Hypothalamus (tissue), 51 donors: ENCODE measurements at regions not wholly inside any gene's neighbourhood (a gene's known extent, or its start where the extent isn't known, plus 50 kb on each side); places are given as distances from the start of the nearest gene placed in this dataset.
A peak's percentile ranks its signal among the peaks of the same experiment; 100 is the strongest.

Experiments used
- DNase-seq, 51 donors: peaks; one replicate each; lab custom pipeline; 2025; lab: John Stamatoyannopoulos, UW

DNA sequence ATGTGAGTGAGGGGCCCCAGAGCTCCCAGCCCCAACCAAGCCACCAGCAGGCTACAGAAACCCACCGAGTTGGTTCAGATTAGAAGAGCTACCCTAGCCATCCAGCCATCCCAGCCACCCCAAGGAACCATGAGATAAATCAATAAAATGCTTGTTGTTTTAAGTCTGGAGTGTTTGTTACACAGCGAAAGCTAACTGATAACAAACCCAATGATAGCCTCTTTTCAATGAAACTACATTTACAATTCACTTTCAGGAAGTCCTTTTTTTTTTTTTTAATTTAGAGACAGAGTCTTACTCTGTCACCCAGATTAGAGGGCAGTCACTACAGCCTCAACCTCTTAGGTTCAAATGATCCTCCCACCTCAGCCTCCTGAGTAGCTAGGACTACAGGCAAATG lies 215.0 kb upstream of the ZFHX3 start:
- no peak for DNase-seq

DNA sequence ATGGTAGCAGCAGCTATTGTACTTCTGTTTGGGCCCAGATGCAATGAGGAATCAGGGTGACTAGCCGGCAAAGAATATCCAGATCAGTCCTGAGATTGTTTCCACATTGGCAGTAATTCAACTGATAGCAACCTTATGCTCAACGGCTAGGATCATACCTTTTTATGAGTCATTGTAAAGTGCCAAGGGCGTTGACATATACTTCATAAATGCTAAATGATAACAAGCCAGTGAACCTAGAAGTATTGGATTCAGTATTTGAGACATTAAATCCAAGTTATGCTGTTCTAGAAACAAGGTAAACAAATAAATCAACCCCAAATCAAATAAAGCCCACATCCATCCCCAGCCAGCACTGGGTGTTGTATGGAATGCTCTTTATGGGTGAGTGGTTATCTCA lies 207.1 kb upstream of the ZFHX3 start:
- DNase-seq = no peak

DNA sequence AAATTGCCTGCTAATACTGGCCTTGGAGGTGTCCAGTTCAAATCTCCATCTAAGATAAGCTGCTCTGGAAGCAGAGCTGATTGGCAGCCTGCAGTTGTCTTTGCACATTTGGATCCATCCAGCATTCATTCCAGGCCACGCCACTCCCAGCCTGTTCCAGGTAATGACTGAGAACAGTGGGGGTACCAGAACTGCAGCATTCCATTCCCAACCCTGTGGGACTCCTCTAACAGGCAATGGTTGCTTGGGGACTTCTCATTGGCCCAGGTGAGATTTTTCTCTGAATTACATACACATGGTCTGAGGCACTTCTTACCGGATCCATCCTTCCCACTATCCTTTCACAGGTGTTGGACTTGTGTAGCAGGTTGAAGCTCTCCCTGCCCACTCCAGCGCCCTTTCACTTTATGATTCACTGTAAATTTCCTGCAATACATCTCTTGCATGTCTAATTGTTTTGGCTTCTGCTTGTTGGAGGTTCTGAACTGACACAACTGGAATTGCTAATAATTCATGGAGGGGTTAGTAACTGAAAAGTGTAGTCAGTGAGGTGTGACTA lies 206.1 kb upstream of the ZFHX3 start:
- no peak for DNase-seq

DNA sequence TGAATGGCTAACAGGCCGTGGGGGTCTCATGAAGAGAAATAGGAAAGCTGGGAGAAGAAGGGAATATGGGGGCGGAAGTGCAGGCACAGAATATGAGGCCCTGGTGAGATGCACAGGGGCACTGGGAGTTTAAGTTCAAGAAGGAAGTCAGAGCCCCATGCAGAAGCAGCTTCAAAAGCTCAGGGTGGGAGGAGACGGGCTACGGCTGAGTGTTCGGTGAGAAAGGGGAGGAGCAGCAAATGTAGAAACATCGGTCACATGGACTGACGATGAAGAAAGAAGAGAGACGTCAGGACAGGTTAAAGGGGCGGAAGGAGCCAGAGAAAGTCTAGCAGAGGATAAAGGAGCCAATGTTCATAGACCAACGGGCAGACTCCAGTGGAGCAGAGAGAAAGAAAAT lies 204.5 kb upstream of the ZFHX3 start:
- DNase-seq = no peak

DNA sequence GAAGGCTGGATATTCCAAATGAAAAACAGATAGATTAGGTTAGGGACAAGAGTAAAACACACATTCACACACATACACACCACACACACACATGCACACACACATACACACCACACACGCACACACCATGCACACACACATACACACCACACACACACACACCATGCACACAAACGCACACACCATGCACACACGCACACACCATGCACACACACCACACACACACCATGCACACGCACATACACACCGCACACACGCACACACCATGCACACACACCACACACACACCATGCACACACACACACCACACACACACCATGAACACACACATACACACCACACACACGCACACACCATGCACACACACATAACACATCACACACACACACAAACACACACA lies 203.7 kb upstream of the ZFHX3 start:
- no peak for DNase-seq

DNA sequence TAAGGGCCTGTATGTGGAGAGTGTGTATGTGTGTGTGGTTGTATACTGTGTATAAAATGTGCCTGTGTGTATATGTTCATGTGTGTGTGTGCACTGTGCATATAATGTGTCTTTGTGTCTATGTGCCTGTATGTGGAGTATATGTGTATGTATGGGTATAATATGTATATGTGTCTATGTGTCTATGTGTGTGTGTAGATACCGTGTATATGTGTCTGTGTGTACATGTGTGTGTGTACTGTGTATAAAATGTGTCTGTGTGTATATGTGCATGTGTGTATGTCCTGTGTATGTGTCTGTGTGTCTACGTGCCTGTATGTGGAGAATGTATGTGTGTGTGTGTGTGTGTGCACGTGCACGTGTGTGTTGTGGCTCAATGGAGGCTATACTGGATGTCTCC lies 200.4 kb upstream of the ZFHX3 start:
- no peak for DNase-seq

DNA sequence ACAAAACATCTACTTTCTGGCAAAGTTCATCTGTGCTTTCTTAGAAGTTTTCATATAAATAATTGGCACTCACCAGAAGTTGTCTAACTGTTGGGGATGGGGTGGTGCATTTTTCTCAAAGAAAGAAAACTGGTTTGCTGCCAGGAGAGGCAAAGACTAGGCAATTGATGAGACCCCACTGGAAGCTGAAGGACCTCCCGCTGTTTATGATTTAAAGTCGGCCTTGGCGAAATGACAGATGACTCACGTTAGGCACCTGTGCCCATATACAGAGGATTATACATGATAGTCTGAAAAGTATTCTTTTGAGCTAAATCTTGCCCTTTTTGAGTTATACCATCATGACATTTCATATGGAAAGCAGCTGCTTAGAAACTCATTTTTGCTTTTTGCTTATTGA lies 193.0 kb upstream of the ZFHX3 start:
- DNase-seq = no peak

DNA sequence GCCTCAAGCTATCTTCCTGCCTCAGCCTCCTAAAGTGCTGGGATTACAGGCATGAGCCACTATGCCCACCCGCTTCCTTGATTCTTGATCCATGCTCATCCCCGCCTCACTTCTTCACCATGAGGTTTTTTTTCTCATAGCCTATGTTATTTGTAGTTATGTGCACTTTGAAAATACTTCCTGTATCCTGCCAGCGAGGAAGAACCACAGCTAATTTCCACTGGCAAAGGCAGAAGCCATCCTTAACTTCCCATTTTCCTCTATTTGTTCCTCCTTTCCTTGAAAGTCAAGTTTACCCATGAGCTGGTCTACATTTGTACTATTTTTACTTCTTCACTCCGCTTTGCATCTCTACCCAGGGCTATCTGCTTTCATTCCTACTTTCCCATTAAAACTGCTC lies 189.7 kb upstream of the ZFHX3 start:
- DNase-seq = no peak

DNA sequence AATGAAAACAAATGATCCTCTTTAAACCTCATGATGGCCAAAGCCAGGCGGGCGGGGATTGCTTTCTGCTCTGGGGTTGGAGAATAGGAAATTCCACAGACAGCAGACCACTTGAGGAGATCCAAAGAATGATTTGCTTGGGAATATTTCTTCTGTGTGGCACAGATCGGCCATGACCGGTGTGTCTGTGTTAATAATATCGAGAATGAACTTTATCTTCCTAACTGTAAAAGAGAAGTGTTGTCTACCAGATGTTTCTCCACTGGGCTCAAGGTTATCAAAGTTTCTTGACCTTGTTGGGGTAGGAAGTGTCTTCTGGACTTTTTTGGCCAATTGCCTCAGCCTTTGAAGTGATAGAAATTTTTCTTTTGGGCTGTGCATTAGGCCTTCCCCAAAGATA lies 186.6 kb upstream of the ZFHX3 start:
- no peak for DNase-seq

DNA sequence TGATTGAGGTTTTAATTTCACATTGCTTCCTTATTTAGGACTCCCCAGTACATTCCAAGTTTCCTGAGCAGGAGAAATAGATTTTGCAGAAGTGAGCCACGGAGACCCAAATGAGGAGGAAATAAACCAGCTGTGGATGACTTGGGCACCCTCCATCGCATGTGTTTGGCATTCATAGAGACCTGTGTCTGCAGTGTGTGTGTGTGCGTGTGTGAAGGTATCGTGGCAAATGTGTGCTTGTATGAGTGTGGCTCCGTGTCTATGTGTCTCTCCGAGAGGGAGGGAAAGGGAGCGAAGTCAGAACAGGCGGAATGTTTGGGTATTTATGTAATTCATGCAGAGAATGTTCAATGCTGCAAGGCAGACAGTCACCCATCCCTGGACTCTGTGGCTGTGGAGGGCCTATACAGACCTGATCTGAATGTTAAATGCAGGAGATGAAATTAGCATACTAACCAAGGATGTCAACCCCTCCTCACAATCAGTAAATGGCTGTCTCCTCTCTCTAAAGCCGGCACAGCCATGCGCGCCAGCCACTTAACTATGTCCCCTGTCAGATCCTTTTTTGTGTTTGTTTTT lies 186.0 kb upstream of the ZFHX3 start:
- DNase-seq = peak in 4 of 51 donors; percentile 12 to 47 (median 17)

DNA sequence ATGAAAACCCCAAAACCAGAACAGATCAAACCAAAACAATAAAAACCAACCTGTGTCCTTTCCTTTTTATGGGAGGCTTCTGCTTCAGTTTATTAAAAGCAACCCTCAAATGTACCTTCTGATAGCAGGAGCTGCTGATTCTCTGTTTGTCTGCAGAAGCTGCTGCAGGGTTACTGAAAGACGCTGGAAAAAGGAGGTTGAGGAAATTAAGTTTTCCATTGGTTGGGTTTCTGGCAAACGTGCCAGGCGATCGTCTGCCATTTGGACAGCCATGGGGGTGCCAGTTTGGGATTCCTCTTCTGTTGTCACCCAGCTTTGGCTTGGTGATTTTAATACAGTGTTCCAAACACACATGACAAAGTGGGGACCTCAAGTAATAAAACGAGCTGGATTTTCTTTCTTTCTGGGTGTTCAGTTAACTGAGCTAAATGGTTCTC lies 185.4 kb upstream of the ZFHX3 start:
- DNase-seq = peak in 3 of 51 donors; percentile 2 to 14 (median 4)

DNA sequence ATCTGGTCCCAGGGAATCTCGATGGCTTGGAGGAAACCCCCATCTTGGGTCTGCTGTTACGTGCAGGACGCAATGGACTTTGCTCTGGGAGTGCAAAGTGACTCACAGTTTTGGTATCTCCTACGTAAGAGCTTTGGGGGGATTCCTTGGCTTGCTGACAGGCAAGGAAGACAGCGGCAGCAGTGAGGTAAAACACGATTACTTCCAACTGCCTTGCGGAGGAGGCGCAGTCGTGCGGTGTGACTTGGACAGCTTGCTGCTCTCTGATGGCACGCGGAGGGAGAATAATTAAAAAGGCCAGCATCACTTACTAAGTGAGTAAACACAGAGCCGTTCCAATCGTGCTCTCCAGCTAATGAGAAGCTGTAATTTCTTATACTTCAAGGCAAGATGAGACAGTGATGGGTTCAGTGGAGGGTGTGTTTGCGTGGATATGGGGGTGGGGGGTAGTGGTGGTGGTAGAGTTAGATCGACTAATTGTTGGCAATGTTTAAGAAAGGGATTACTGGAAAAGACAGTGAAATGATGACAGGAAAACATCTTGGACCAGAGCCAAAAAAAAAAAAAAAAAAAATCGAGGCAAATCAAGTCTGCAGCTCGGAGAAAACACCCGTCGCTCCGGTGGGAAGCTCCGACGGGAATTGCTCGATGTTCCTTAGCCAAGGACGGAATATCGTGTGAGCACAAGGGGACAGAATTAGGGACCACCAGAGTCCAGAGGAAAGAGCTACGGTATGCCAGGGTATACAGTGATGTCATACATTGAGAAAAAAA lies 184.8 kb upstream of the ZFHX3 start:
- DNase-seq = peak in 25 of 51 donors; percentile 7 to 63 (median 26)

DNA sequence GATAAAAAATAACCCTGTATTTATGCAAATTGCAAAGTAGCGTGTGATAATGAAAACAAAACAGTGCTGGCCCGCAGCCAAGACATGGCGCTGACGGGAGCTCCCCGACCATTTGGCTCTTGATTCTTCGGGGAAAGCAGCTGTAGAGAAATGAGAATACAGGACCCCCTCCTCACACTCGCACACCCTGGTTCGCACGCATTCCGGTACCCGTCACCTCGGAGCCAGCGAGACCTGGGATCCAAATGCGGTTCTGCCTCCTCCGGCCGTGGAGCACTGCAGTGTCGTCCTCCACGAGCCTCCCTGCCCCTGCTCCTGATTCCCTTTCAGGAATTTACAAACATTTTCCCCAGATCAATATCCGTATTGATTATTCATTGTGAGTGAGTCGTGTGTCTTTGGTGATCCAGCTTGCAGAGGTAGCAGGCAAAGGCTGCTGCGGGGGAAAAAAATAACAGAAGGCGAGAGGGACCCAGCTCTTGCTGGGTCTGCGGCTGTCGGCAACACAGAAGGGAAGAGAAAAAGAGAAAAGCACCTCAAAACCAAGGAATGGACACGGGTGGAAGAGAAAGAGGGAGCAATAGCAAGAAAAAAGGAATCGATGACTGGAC lies 184.1 kb upstream of the ZFHX3 start:
- DNase-seq = peak in 17 of 51 donors; percentile 5 to 54 (median 28)

DNA sequence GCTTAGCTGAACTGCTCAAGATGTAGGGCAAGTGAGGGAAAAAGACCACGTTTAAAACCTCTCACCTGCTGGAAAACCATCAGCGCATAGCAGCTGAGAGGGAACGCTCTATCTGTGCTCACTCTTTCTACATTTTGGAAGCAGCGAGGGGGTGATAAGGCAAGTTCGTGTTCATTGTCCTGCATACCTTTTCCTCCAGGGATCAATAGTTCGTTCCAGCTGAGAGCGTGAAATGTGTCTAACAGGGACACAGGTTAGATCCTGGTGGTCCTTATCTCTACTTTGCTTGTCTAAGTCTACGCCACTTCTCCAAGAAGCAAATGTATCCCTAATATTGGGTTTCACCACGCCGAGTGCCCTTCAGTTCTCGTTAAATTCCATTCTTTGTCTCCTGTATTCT lies 183.5 kb upstream of the ZFHX3 start:
- peak in 1 of 51 donors; percentile 12 for DNase-seq

DNA sequence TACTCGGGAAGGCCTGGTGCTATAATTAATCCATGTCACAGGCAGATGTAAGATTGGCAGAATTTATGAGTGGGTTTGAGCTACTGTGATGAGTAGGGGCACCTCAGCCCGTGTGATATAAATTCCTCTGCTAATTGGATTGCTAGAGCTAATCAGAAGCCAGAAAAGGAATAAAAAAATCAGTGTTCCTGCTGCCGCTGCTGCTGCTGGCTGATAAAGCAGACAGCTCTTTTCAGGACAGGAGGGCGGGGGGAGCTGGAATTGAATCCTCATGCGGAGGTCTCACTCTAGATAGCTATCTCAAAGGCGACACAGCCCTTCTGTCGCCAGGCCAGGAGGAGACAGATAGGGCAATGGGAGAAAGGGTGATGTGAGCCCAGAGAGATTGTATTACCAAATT lies 182.7 kb upstream of the ZFHX3 start:
- DNase-seq = no peak

DNA sequence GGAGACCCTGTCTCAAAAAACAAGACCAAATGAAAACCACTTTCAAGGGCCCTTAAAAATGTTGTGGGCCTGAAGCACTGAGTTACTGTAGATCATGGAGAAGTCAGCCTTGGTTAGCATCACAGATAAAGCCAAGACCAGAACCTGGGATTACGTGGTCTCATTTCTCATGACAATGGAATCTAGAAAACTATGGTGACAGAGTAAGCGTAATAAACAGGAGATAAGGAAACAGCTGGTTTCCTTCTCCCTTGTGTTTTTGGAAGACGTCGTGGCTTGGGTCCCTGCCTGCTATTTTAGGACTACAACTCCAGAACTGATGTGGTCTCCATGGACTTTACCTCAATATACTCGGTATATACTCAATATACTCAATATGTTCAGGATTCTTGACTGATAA lies 180.7 kb upstream of the ZFHX3 start:
- no peak for DNase-seq

DNA sequence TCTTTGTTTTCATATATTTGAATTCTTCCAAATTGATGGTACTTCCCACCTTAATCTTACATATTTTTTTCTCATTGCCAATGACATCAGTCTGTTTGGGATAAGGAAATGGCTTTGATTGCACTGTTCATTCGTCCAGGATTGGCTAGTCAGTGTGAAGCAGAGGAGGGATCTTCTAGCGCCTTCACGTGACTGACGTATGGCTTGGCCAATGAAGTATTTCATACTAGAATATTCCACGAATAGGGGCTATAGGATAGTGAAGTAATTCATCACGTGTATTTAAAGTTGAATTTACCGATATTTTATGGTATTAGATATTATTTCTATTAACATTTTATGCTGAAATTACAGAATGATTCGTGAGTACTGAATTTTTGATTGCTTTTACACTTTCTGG lies 178.7 kb upstream of the ZFHX3 start:
- DNase-seq = no peak

DNA sequence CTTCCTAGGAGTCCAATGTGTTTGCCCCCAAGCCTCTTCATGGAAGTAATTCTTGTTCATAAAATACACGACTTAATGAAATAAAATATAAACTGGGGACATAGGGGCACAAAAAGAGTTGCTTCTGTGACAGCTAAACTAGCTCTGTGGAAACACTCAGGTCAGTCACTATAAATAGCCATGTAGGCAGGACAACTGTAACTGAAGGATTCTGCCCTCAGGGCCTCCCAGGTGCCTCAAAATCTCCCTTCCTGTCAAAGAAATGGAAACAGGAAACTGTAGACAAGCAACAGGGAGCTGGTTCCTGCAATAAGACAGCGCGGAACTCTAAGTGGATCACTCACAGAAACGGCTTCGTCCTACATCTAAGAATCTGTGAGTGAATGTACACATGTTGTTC lies 178.1 kb upstream of the ZFHX3 start:
- no peak for DNase-seq

DNA sequence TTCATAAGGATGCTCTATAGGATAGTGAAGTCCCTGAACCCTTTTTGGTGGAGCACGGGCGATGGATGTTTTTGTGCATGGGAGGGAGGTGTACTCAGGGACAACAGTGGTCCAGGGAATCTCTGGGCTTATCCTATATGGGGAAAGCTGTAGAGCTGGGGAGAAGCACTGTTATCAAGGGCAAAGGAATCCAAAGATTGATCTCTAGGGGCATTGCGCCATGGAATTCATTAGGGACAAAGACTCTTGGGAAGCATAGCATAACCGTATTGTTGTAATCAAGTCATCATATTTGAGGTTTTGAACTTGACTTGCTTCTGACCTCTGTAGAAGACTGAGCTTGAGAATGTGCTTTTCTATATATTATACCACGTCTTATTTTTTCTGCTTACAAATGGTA lies 172.9 kb upstream of the ZFHX3 start:
- no peak for DNase-seq

DNA sequence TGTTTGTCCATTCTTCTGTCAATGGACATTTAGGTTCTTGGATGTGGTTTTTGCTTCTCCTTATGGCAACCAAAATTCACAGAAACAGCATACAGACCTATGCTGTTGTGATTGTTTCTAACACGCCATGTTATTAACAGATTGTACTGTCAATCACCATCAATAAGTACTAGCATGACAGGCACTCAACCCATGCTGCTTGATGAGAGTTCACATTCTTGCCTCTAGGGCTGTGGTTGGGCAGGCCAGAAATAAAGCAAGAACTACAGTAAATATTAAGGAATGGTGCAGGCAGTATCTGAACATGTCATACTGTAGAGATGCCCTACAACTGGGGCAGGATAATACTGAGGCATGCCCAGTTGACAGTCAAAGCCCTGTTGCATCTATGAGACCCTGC lies 171.2 kb upstream of the ZFHX3 start:
- no peak for DNase-seq

DNA sequence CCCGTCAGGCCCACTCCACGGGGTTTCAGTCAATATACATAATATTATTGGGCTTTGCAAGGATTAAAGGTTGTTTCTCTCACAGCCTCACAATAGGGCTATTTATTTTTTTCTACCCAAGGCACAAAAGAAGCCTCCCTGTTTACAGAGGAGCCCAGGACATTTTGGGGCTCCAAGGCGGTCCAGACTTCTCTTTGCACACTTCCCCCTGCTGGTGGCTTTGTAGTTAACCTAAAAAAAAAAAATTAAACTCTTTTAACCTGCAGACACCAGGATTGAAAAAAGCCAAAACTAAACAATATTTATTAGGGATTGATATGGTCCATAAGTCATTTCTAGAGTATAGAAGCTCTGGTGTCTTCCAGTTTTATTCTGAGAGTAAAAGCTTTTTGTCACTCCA lies 169.7 kb upstream of the ZFHX3 start:
- DNase-seq = no peak

DNA sequence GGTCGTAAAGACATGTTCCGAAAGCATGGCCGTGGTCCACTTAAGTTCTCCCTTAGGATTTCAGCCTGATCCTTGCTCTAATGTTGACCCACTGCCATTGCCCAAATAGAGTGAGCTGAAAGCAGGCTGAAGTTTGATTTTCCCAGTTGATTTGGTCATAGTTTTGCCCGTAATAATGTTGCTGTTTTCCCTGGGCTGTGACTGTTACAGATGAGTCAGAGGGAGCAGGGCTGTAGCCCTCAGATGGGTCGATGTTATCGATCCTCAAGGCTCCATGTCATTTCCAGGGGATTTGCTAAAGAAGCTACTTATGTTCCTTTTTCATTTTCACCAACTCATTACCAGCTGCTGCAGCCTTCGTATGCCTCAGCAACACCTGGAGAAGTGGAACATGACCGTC lies 169.0 kb upstream of the ZFHX3 start:
- no peak for DNase-seq
